ENCODE measurements at regions not wholly inside any gene's neighbourhood (a gene's known extent, or its start where the extent isn't known, plus 50 kb on each side); places are given as distances from the start of the nearest gene placed in this dataset.
"Not testable (repeated sequence)": the region's sequence is repeated elsewhere in the genome, so short reads cannot be mapped to it uniquely, and the experiment has no call there.

DNA sequence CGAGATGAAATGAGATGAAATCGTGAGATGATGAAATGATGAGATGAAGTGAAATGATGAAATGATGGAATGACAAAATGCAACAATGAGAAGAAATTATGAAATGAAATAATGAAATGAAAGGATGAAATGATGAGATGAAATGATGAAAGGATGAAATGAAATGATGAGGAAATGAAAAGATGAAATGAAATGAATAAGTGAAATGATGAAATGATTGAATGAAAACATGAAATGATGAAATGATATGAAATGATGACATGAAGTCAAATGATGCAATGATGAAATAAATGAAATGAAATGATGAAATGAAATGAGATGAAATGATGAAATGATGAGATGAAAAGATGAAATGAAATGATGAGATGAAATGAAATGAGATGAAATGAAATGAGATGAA is 467.7 kb downstream of the FAM72C start:
- TF ChIP-seq, protein P1, sequence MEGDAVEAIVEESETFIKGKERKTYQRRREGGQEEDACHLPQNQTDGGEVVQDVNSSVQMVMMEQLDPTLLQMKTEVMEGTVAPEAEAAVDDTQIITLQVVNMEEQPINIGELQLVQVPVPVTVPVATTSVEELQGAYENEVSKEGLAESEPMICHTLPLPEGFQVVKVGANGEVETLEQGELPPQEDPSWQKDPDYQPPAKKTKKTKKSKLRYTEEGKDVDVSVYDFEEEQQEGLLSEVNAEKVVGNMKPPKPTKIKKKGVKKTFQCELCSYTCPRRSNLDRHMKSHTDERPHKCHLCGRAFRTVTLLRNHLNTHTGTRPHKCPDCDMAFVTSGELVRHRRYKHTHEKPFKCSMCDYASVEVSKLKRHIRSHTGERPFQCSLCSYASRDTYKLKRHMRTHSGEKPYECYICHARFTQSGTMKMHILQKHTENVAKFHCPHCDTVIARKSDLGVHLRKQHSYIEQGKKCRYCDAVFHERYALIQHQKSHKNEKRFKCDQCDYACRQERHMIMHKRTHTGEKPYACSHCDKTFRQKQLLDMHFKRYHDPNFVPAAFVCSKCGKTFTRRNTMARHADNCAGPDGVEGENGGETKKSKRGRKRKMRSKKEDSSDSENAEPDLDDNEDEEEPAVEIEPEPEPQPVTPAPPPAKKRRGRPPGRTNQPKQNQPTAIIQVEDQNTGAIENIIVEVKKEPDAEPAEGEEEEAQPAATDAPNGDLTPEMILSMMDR (optimal IDR thresholded peaks at IDR 0.05 in 1 of 3, IDR thresholded peaks at IDR 0.05 in 1 of 3, conservative IDR thresholded peaks at IDR 0.05 in 1 of 3; ENCODE audit: extremely low read depth in 1 of 3, insufficient read depth in 2 of 3, low read length in 3 of 3): not testable (repeated sequence)
- TF ChIP-seq EZH2 (IDR thresholded peaks at IDR 0.05; ENCODE audit: low read length): not testable (repeated sequence)

Measured in keratinocyte (primary cell).